ENCODE measurements at regions not wholly inside any gene's neighbourhood (a gene's known extent, or its start where the extent isn't known, plus 50 kb on each side); places are given as distances from the start of the nearest gene placed in this dataset.

GRCh38 chr20:48164034-48164433, 378.8 kb upstream of the SULF2 start:
- TF ChIP-seq, protein P1, sequence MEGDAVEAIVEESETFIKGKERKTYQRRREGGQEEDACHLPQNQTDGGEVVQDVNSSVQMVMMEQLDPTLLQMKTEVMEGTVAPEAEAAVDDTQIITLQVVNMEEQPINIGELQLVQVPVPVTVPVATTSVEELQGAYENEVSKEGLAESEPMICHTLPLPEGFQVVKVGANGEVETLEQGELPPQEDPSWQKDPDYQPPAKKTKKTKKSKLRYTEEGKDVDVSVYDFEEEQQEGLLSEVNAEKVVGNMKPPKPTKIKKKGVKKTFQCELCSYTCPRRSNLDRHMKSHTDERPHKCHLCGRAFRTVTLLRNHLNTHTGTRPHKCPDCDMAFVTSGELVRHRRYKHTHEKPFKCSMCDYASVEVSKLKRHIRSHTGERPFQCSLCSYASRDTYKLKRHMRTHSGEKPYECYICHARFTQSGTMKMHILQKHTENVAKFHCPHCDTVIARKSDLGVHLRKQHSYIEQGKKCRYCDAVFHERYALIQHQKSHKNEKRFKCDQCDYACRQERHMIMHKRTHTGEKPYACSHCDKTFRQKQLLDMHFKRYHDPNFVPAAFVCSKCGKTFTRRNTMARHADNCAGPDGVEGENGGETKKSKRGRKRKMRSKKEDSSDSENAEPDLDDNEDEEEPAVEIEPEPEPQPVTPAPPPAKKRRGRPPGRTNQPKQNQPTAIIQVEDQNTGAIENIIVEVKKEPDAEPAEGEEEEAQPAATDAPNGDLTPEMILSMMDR (IDR thresholded peaks at IDR 0.05), result no peak
- TF ChIP-seq POLR2A (IDR thresholded peaks at IDR 0.05), result no peak

Measured in esophagus squamous epithelium (tissue), 4 donors.